OCI-LY7 (cell line): ENCODE measurements at regions not wholly inside any gene's neighbourhood (a gene's known extent, or its start where the extent isn't known, plus 50 kb on each side); places are given as distances from the start of the nearest gene placed in this dataset.

Experiments used
- BruUV-seq: library from RNA; stranded (reverse); fragments of 400-500 nt; replicated peaks from 2 replicates; lab custom pipeline; 2021; lab: Mats Ljungman, UMichigan
- CTCF ChIA-PET: fragments of 300-600 bp; sonication (Branson Sonifier 250); formaldehyde crosslinking; loops from one replicate; lab custom pipeline; 2022; ENCODE audit warnings: antibody characterized with exemption; ENCODE audit not compliant: unreplicated experiment; lab: Charles Lee
- POLR2A ChIA-PET: fragments of 300-600 bp; sonication (Branson Sonifier 250); formaldehyde crosslinking; loops from one replicate; lab custom pipeline; 2022; ENCODE audit warnings: antibody characterized with exemption; lab: Charles Lee
- DNase-seq: peaks from one replicate; pipeline ENCODE4 v3.0.0-alpha.2; 2015; ENCODE audit warnings: low spot score
- H2AFZ ChIP-seq: fragments of 200-600 bp; sonication (generic), shearing (Covaris generic); 2 replicates; pipeline ENCODE4 v1.6.1; 2014; ENCODE audit warnings: mild to moderate bottlenecking, antibody characterized with exemption, low read length, moderate library complexity
- H3K27ac ChIP-seq: fragments of 200-600 bp; sonication (generic); 2 replicates; pipeline ENCODE4 v1.5.1; 2014; ENCODE audit warnings: mixed run types, low read depth, mild to moderate bottlenecking, moderate library complexity, low read length, inconsistent platforms; ENCODE audit not compliant: poor library complexity, severe bottlenecking
- H3K36me3 ChIP-seq: fragments of 200-600 bp; sonication (generic); 2 replicates; pipeline ENCODE4 v1.6.1; 2014; ENCODE audit warnings: mild to moderate bottlenecking, antibody characterized with exemption, low read length, moderate library complexity, mixed read lengths; ENCODE audit not compliant: insufficient read depth
- H3K4me1 ChIP-seq: fragments of 200-600 bp; sonication (generic); 2 replicates; pipeline ENCODE4 v1.5.1; 2014; ENCODE audit warnings: mild to moderate bottlenecking, low read length; ENCODE audit not compliant: insufficient read depth, poor library complexity, severe bottlenecking
- H3K4me2 ChIP-seq: fragments of 200-600 bp; sonication (generic); 2 replicates; pipeline ENCODE4 v1.6.1; 2014; ENCODE audit warnings: mild to moderate bottlenecking, low read length
- H3K4me3 ChIP-seq: fragments of 200-600 bp; sonication (generic); 2 replicates; pipeline ENCODE4 v1.5.1; 2014; ENCODE audit warnings: mild to moderate bottlenecking, low read depth, low read length; ENCODE audit not compliant: poor library complexity, severe bottlenecking
- H3K79me2 ChIP-seq: fragments of 200-600 bp; sonication (generic); 2 replicates; pipeline ENCODE4 v1.6.1; 2016; ENCODE audit warnings: low read depth, mild to moderate bottlenecking, low read length, moderate library complexity, mixed read lengths; ENCODE audit not compliant: insufficient read depth
- H3K9me2 ChIP-seq: fragments of 200-600 bp; sonication (generic); 2 replicates; pipeline ENCODE4 v1.6.1; 2016; ENCODE audit warnings: mild to moderate bottlenecking, low read length, mixed read lengths; ENCODE audit not compliant: insufficient read depth
- H3K9me3 ChIP-seq: fragments of 200-600 bp; sonication (generic); 2 replicates; pipeline ENCODE4 v1.6.1; 2014; ENCODE audit warnings: mild to moderate bottlenecking, mixed run types, low read length, mixed read lengths
- H4K20me1 ChIP-seq: fragments of 200-600 bp; sonication (generic); 2 replicates; pipeline ENCODE4 v1.6.1; 2014; ENCODE audit warnings: mild to moderate bottlenecking, antibody characterized with exemption, low read length, moderate library complexity, mixed read lengths; ENCODE audit not compliant: insufficient read depth
- CTCF ChIP-seq: fragments of 200-600 bp; sonication (generic); conservative IDR thresholded peaks from 2 replicates; pipeline ENCODE4 v1.5.1; 2014; ENCODE audit warnings: mild to moderate bottlenecking, antibody characterized with exemption, low read length, moderate library complexity, mixed read lengths
- EZH2phosphoT487 ChIP-seq: fragments of 200-600 bp; sonication (generic); IDR thresholded peaks from 2 replicates; pipeline ENCODE4 v1.6.1; 2018; ENCODE audit warnings: low read depth, borderline replicate concordance, mild to moderate bottlenecking, mixed run types, antibody characterized with exemption, low read length, moderate library complexity, mixed read lengths
- intact Hi-C: fragments of 100-400 bp; cut with micrococcal nuclease; formaldehyde crosslinking; loops from one replicate; pipeline ENCODE4 v1.10.0; 2022; ENCODE audit not compliant: unreplicated experiment

- H4K20me1 ChIP-seq = no peaks in the 10 kb centered on the region
- no TSS peak for BruUV-seq
- intact Hi-C loops = no loop called here
- ChIA-PET CTCF (no interaction called here), POLR2A (no interaction called here)
- no peaks in the 10 kb centered on the region for H3K9me2 ChIP-seq
- H3K4me1 ChIP-seq = no peaks in the 10 kb centered on the region
- H3K9me3 ChIP-seq = no peaks in the 10 kb centered on the region
- no peak for DNase-seq
- no peak overlapping the region for H3K4me2 ChIP-seq
- H3K79me2 ChIP-seq = no peaks in the 10 kb centered on the region
- H2AFZ ChIP-seq = no peak overlapping the region
- no peak for TF ChIP-seq EZH2phosphoT487
- TF ChIP-seq CTCF = no peak
- H3K4me3 ChIP-seq = no peak overlapping the region
- H3K27ac ChIP-seq = no peak overlapping the region
- no peaks in the 10 kb centered on the region for H3K36me3 ChIP-seq
These were observed 147.4 kb upstream of the STAC start for GRCh38 chr3:36232797-36233489.

- no peak overlapping the region for H3K4me3 ChIP-seq
- no peak overlapping the region for H3K27ac ChIP-seq
- POLR2A ChIA-PET = no interaction called here
- H3K79me2 ChIP-seq = no peaks in the 10 kb centered on the region
- H3K4me1 ChIP-seq = no peaks in the 10 kb centered on the region
- TF ChIP-seq CTCF = no peak
- TF ChIP-seq EZH2phosphoT487 = no peak
- intact Hi-C loops = no loop called here
- no TSS peak for BruUV-seq
- no peaks in the 10 kb centered on the region for H3K9me3 ChIP-seq
- H3K36me3 ChIP-seq = no peaks in the 10 kb centered on the region
- CTCF ChIA-PET = no interaction called here
- no peak overlapping the region for H2AFZ ChIP-seq
- DNase-seq = no peak
- no peaks in the 10 kb centered on the region for H4K20me1 ChIP-seq
- H3K4me2 ChIP-seq = no peak overlapping the region
- no peaks in the 10 kb centered on the region for H3K9me2 ChIP-seq
These were observed 135.6 kb upstream of the STAC start for GRCh38 chr3:36244728-36245127.

- H4K20me1 ChIP-seq = no peaks in the 10 kb centered on the region
- BruUV-seq = no TSS peak
- POLR2A ChIA-PET = no interaction called here
- no peaks in the 10 kb centered on the region for H3K79me2 ChIP-seq
- no peaks in the 10 kb centered on the region for H3K9me3 ChIP-seq
- H2AFZ ChIP-seq = no peak overlapping the region
- H3K4me2 ChIP-seq = no peak overlapping the region
- intact Hi-C loops = no loop called here
- no peak for TF ChIP-seq CTCF
- no peak for TF ChIP-seq EZH2phosphoT487
- H3K4me3 ChIP-seq = no peak overlapping the region
- H3K4me1 ChIP-seq = no peaks in the 10 kb centered on the region
- H3K27ac ChIP-seq = no peak overlapping the region
- H3K9me2 ChIP-seq = no peaks in the 10 kb centered on the region
- no peaks in the 10 kb centered on the region for H3K36me3 ChIP-seq
- DNase-seq = no peak
- CTCF ChIA-PET = no interaction called here
These were observed 131.9 kb upstream of the STAC start for GRCh38 chr3:36248374-36248773.
